Spleen (tissue), 11 donors: ENCODE measurements at regions not wholly inside any gene's neighbourhood (a gene's known extent, or its start where the extent isn't known, plus 50 kb on each side); places are given as distances from the start of the nearest gene placed in this dataset.

Experiments
- DNase-seq: peaks from one replicate; pipeline ENCODE4 v3.0.0-alpha.2; 2020
- H3K27ac ChIP-seq, 8 donors: fragments of 200-600 bp; sonication (generic) in 7 of 8; 1 replicate in 4 of 8; 2 replicates in 4 of 8; pipeline versions ENCODE4 v1.5.0 to v1.8.0; 2016 to 2021; ENCODE audit warnings: inconsistent platforms in 4 of 8, mild to moderate bottlenecking in 4 of 8, moderate library complexity in 1 of 8
- H3K27me3 ChIP-seq, 7 donors: fragments of 200-600 bp; sonication (generic) in 6 of 7; replicated peaks in 1 of 7; 1 replicate in 4 of 7; 2 replicates in 3 of 7; pipeline versions ENCODE4 v1.5.0 to v1.8.0; 2016 to 2021; ENCODE audit warnings: inconsistent platforms in 3 of 7, mild to moderate bottlenecking in 1 of 7
- H3K36me3 ChIP-seq, 6 donors: fragments of 200-600 bp; sonication (generic) in 5 of 6; 1 replicate in 4 of 6; 2 replicates in 2 of 6; pipeline versions ENCODE4 v1.5.0 to v1.8.0; 2016 to 2021; ENCODE audit warnings: inconsistent platforms in 2 of 6
- H3K4me1 ChIP-seq, 6 donors: fragments of 200-600 bp; sonication (generic) in 5 of 6; 1 replicate in 3 of 6; 2 replicates in 3 of 6; pipeline versions ENCODE4 v1.5.0 to v1.8.0; 2016 to 2021; ENCODE audit warnings: inconsistent platforms in 3 of 6
- H3K4me3 ChIP-seq, 8 donors: fragments of 200-600 bp; sonication (generic) in 7 of 8; 1 replicate in 4 of 8; 2 replicates in 4 of 8; pipeline versions ENCODE4 v1.5.0 to v1.8.0; 2016 to 2021; ENCODE audit warnings: inconsistent platforms in 4 of 8, mild to moderate bottlenecking in 4 of 8, moderate library complexity in 2 of 8
- H3K9me3 ChIP-seq, 8 donors: fragments of 200-600 bp; sonication (generic) in 7 of 8; 1 replicate in 4 of 8; 2 replicates in 4 of 8; pipeline versions ENCODE4 v1.5.0 to v1.8.0; 2016 to 2021; ENCODE audit warnings: inconsistent platforms in 4 of 8
- POLR2A ChIP-seq, 3 donors: fragments of 450-650 bp; IDR thresholded peaks; one replicate each; pipeline ENCODE4 v1.5.1; 2017; ENCODE audit warnings: antibody characterized with exemption in 3 of 3, mild to moderate bottlenecking in 1 of 3
- POLR2AphosphoS5 ChIP-seq, 3 donors: sonication (generic); formaldehyde crosslinking; IDR thresholded peaks; one replicate each; pipeline ENCODE4 v1.5.1; 2017; ENCODE audit warnings: antibody characterized with exemption in 3 of 3
- WGBS, 5 donors: extraction: QIAGEN DNeasy Blood & Tissue Kit in 3 of 5; methylation state at CpG; one replicate each; pipeline versions ENCODE4 v1.1.5 to v1.1.7; 2013 to 2018; 5-methylcytosine and 5-hydroxymethylcytosine counted together
- intact Hi-C: fragments of 100-400 bp; cut with DNase I; formaldehyde crosslinking; loops from one replicate; pipeline ENCODE4 v1.15.0; 2023; ENCODE audit warnings: low total_unique reads
- TF ChIP-seq, protein P1 (sequence below), 11 experiments: fragments of 200-600 bp in 7 of 11; fragments of 450-650 bp in 4 of 11; sonication (generic) in 4 of 11; IDR thresholded peaks in 8 of 11; conservative IDR thresholded peaks in 3 of 11; 1 replicate in 7 of 11; 2 replicates in 4 of 11; pipeline versions ENCODE4 v1.4.0 to v1.8.0; 2016 to 2021; ENCODE audit warnings: antibody characterized with exemption in 11 of 11, inconsistent platforms in 4 of 11, mild to moderate bottlenecking in 1 of 11
- donor health status: healthy with polysubstance abuse.
- donor health status: DM: no; HTN: no; CAD: no; lungs with moderate emphysema.
- donor health status: DM: no; HTN: no; CAD: no.
- donor health status: Bipolar disorder and iron deficiency.
- donor health status: healthy.
- donor health status: DM: no; HTN: no; CAD: no.
- donor health status: DM: yes; HTN: yes; CAD: no.

DNA sequence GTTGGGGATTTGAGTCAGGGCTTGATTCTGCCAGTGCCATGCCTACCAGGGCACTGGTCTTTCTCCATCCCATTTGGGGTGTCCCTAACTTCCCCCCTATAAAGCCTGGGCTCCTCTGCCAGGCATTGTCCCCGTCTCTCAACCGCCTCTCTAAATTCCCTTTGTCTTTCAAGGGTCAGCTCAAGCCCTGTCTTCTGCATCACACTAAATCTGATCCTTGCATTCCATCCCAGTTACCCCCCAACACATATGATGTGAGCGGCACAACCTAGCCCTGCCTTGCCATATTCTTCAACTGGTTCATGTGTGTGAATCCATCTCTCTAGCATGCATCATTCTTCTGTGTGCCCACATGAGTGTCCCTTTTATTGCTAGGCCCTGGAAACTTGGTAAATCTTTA is 480.9 kb downstream of the ZNF536 start:
- TF ChIP-seq POLR2AphosphoS5 (IDR thresholded peaks at IDR 0.05) (no peak), POLR2A (IDR thresholded peaks at IDR 0.05) (no peak)
- TF ChIP-seq, protein P1, sequence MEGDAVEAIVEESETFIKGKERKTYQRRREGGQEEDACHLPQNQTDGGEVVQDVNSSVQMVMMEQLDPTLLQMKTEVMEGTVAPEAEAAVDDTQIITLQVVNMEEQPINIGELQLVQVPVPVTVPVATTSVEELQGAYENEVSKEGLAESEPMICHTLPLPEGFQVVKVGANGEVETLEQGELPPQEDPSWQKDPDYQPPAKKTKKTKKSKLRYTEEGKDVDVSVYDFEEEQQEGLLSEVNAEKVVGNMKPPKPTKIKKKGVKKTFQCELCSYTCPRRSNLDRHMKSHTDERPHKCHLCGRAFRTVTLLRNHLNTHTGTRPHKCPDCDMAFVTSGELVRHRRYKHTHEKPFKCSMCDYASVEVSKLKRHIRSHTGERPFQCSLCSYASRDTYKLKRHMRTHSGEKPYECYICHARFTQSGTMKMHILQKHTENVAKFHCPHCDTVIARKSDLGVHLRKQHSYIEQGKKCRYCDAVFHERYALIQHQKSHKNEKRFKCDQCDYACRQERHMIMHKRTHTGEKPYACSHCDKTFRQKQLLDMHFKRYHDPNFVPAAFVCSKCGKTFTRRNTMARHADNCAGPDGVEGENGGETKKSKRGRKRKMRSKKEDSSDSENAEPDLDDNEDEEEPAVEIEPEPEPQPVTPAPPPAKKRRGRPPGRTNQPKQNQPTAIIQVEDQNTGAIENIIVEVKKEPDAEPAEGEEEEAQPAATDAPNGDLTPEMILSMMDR (IDR thresholded peaks at IDR 0.05 in 8 of 11, conservative IDR thresholded peaks at IDR 0.05 in 3 of 11) = no peak
- intact Hi-C loops = no loop called here
- H3K27ac ChIP-seq = no peak overlapping the region
- no peak for DNase-seq
- H3K27me3 ChIP-seq = no peaks in the 10 kb centered on the region
- H3K36me3 ChIP-seq = no peaks in the 10 kb centered on the region
- no peaks in the 10 kb centered on the region for H3K9me3 ChIP-seq
- 89 to 97% (median 95%) methylated on average over 3 of the region's 3 CpGs for WGBS, 5 donors
- H3K4me1 ChIP-seq = no peaks in the 10 kb centered on the region
- no peak overlapping the region for H3K4me3 ChIP-seq

DNA sequence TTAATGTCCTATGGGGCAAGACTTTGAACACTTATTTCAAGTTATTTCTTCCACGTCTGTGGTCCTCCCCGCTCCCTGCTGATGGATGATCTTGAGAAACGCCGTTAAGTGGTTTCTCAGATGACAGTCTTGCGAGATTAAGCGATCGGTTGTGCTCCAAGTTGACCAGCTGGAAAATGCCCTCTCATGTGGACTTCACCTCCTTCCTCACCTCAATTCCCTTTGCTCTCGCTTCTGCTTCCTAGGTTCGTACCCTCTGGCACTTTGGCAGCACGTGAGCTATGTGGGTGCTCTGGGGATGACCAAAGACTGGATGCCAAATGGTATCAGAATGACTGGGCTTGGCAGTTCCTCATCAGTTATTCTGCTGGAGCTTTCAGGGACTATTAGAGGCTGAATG is 480.0 kb downstream of the ZNF536 start:
- intact Hi-C loops = no loop called here
- no peaks in the 10 kb centered on the region for H3K4me1 ChIP-seq
- H3K36me3 ChIP-seq = no peaks in the 10 kb centered on the region
- H3K4me3 ChIP-seq = no peak overlapping the region
- DNase-seq = no peak
- H3K27me3 ChIP-seq = no peaks in the 10 kb centered on the region
- H3K27ac ChIP-seq = no peak overlapping the region
- WGBS, 5 donors = 83 to 96% (median 90%) methylated on average over 10 of the region's 10 CpGs
- TF ChIP-seq, protein P1 (IDR thresholded peaks at IDR 0.05 in 8 of 11, conservative IDR thresholded peaks at IDR 0.05 in 3 of 11) = no peak
- TF ChIP-seq POLR2AphosphoS5 (IDR thresholded peaks at IDR 0.05) = no peak
- no peak for TF ChIP-seq POLR2A (IDR thresholded peaks at IDR 0.05)
- H3K9me3 ChIP-seq = no peaks in the 10 kb centered on the region

DNA sequence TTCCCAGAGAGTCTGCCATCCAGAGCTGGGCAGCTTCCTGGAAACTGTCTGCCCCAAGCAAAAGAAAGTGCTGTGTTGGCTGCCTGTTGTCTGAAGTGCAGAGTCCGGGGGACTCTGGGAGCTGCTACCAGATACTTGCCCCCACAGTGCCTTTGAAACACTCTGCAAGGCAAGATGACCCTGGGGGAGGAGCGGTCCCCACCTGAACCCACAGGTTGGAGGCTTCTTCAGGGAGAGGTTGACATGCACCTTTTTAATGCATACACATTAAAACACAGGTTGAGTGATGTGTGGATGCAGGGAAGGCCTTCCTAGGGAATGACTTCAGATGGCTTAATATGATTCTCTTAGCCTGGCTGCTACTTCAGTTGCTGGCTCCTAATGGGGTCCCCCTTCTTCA is 479.5 kb downstream of the ZNF536 start:
- 70 to 87% (median 84%) methylated on average over 2 of the region's 2 CpGs for WGBS, 5 donors
- no peak for TF ChIP-seq POLR2AphosphoS5 (IDR thresholded peaks at IDR 0.05)
- TF ChIP-seq POLR2A (IDR thresholded peaks at IDR 0.05) = no peak
- TF ChIP-seq, protein P1 (IDR thresholded peaks at IDR 0.05 in 8 of 11, conservative IDR thresholded peaks at IDR 0.05 in 3 of 11) = no peak
- H3K27ac ChIP-seq = no peak overlapping the region
- H3K27me3 ChIP-seq = no peaks in the 10 kb centered on the region
- H3K4me3 ChIP-seq = no peak overlapping the region
- H3K4me1 ChIP-seq = no peaks in the 10 kb centered on the region
- H3K36me3 ChIP-seq = no peaks in the 10 kb centered on the region
- intact Hi-C loops = no loop called here
- DNase-seq = no peak
- no peaks in the 10 kb centered on the region for H3K9me3 ChIP-seq

DNA sequence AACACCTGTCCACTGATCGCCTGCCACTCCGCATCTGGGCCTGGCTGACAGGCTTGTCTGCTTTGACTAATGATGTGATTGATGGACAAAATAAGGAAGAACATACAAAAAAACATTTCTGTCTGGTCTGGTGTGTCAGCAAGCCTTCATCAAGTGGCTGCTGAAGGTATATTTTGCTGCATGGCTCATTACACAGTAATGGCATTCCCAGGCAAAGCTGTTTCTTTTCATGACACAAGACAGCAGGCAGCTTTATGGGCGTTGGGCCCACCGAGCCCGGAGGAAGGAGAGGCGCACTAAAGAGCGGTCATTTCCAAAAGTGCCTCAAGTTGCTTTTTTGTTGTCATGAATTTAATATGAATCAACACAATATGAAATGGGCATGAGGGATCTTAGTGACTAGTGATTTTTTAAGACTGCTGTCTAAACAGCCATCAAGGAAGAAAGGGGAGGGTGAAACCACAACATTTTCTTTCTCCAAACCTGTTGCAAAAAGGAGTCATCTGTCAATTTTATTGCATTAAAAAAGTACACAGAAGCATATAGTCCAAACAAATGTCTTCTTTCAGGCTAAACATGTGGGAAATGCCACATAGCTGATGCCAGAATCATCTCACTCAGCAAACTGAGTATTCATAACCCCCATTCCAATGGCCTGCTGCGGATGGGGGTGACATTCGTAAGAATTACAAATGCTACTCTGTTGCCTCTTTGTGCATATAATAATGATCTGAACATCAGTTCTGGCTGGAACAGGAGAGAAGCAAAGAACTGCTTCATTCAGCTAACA is 476.6 kb downstream of the ZNF536 start:
- no peaks in the 10 kb centered on the region for H3K36me3 ChIP-seq
- no peaks in the 10 kb centered on the region for H3K27me3 ChIP-seq
- no peaks in the 10 kb centered on the region for H3K4me1 ChIP-seq
- no peaks in the 10 kb centered on the region for H3K9me3 ChIP-seq
- 75 to 92% (median 85%) methylated on average over 9 of the region's 9 CpGs for WGBS, 5 donors
- TF ChIP-seq POLR2A (IDR thresholded peaks at IDR 0.05) = no peak
- TF ChIP-seq POLR2AphosphoS5 (IDR thresholded peaks at IDR 0.05) = no peak
- TF ChIP-seq, protein P1 (IDR thresholded peaks at IDR 0.05 in 8 of 11, conservative IDR thresholded peaks at IDR 0.05 in 3 of 11) = no peak
- H3K4me3 ChIP-seq = no peak overlapping the region
- DNase-seq = no peak
- intact Hi-C loops = no loop called here
- H3K27ac ChIP-seq = no peak overlapping the region
